GM18519 (cell line): ENCODE measurements at regions not wholly inside any gene's neighbourhood (a gene's known extent, or its start where the extent isn't known, plus 50 kb on each side); places are given as distances from the start of the nearest gene placed in this dataset.
"Not testable (repeated sequence)": the region's sequence is repeated elsewhere in the genome, so short reads cannot be mapped to it uniquely, and the experiment has no call there.

Experiments
- ATAC-seq: cut with Tn5 transposase; IDR thresholded peaks from one replicate; pipeline ENCODE4 v1.9.1; 2021; ENCODE audit warnings: mild to moderate bottlenecking, moderate library complexity; ENCODE audit not compliant: unreplicated experiment, low FRiP score

DNA sequence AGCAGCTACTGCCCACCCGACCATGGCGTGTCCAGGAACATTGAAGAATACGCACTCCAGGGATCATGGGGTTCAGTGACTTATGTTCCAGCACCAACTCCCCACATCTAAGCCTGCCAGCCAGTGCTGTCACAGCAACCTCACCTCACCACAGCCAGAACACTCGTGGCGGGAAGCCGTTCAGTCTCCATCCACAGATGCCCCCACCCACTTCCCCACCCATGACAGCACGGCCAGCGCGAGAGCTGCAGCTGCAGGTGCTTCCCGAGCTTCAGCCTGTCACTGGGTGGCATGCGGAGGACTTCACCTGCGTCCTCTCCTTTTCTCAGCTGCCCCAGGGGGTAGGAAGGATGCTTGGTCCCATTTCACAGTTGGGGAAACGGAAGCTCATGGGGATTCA is 50.3 kb downstream of the RBFOX3 start:
- no peak for ATAC-seq

DNA sequence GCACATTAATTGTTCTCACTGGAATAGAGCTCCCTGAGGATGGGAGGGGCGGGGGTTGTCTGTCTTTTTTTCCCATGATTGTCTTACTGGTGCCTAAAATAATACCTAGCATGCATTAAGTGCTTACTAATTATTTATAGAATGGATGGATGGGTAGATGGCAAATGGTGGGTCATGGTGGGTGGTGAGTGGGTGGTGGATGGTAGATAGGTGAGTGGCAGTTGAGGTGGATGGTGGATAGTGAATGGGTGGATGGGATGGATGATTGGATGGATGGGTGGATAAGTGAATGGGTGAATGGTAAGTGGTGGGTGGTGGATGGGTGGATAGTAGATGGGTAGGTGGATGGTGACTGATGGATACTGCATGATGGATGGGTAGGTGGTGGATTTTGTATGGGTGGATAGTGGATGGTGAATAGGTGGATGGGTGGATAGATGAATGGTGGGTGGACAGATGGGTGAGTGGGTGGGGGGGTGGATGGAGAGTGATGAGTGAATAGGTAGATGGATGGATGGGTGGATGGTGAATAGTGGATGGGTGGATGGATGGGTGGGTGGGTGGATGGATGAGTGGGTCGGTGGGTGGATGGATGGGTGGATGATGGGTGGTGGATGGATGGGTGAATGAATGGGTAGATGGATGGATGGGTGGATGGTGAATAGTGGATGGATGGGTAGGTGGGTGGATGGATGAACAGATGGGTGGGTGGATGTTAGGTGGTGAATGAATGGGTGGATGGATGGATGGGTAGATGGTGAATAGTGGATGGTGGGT is 51.6 kb downstream of the RBFOX3 start:
- no peak for ATAC-seq

DNA sequence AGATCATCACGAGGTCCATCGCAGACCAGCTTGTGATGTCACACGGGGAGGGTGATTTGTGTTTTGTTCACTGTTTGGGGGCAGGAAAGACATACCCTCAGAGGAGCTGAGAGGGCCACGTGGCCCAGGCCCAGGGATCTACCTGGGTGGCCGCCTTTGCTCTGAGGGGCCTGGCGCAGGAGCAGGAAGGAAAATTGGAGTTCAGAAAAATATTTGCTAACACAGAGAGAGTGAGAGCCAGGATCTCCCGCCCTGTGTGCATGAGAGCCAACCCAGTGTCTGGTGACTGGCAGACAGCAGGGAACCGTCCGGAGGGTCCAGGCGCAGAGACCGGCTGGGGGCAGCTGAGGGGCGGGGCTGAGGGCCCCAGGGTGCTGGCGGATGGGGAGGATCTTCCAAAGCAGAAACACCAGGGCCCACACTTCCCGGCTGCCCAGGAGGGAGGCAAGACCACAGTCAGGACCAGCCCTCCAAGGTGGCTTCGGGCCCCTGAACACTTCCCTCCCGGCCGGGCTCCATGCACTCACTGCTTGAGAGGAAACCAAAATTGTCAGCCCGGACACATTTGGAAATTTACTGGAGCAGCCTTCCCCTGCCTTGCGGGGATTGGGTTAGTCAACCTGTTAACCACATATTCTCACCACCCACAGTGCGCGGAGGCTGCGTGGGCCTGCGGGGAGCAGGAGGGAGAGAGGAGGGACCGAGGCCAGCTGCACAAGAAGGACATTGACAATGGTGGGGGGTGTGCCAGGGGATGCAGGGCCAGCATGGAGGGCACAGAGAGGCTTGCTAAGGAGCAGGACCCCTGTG is 52.6 kb downstream of the RBFOX3 start:
- ATAC-seq = no peak

DNA sequence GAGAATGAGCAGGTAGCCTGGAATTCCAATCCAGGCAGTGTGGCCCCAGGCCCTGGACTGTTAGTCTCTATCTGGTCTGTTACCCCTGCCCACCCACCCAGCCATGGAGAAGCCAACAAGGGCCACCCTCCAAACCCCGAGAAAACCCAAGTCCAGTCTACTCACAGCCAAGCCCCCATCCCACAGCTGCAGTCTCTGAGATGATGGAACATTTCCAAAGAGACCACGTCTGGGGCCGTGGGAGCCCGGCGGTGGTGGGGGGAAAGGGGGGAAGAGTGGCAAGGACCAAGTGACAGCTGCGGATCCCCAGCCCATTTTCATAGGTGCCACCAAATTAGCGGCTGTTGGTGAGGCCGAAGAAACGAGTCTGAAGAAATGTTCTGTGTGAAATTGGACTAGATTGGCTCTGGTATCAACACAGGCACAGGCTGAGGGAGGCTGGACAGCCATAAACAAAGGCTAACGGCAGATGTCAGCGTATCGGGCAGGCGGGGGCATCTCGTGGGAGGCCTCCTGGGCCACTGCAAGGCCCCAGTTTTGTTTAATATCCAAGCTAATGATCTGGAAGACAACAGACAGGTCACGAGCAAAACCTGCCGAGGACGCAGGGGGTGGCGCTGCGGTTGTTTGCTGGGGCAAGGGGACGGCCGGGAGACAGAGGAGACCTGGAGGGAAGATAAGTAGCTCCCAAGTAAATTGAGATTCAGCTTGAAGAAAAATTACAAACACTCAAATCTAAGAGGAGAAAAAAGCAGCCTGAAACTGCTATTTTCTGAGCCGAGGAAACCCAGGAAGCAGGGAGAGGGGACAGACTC is 53.4 kb downstream of the RBFOX3 start:
- no peak for ATAC-seq

DNA sequence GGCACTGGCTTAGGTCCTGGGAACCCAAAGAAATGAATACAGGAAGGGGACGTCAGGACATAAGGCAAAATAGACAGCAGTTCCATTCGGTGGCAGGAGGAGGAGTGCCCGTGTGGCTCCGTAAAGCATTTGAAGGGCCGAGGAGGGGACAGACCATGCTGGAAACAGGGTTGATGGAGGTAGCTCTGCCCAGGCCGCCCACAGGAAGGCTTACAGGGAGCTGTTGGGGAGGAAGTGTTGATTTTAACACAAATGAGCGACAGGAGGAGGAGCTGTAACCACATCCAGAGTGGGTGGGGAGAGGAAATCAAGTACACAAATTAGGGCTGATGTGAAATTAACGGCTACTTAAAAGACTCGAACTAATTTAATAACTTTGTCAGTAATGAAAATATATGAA is 54.6 kb downstream of the RBFOX3 start:
- ATAC-seq = no peak

DNA sequence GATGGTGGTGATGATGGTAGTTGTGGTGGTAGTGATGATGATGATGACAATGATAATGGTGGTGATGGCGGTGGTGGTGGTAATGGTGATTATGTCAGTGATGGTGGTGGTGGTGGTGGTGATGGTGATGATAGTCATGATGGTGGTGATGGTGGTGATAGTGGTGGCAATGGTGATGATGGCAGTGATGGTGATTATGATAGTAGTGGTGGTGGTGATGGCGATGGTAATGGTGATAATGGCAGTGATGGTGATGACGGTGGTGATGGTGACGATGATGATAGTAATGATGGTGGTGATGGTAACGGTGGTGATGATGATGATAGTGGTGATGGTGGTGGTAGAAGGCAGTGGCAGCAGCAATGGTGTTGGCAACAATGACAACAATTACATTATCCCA is 55.3 kb downstream of the RBFOX3 start:
- ATAC-seq = no peak

DNA sequence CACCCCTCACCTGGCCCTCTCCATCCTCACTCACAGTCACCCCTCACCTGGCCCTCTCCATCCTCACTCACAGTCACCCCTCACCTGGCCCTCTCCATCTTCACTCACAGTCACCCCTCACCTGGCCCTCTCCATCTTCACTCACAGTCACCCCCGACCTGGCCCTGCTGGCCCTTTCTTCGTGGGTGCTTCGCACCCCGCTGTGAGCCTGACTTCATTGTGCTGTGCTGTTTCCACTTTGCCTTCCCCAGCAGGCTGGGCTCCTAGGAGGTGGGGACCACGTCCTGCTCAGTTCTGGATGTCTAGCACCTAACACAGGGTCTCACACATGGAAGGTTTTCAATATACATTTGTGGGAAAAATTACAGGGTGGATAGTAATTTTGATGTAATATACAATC is 56.5 kb downstream of the RBFOX3 start:
- ATAC-seq = not testable (repeated sequence)

GRCh38 chr17:79552824-79553223 is 58.0 kb downstream of the RBFOX3 start:
- ATAC-seq = no peak

GRCh38 chr17:79552405-79552804 is 58.4 kb downstream of the RBFOX3 start:
- no peak for ATAC-seq

DNA sequence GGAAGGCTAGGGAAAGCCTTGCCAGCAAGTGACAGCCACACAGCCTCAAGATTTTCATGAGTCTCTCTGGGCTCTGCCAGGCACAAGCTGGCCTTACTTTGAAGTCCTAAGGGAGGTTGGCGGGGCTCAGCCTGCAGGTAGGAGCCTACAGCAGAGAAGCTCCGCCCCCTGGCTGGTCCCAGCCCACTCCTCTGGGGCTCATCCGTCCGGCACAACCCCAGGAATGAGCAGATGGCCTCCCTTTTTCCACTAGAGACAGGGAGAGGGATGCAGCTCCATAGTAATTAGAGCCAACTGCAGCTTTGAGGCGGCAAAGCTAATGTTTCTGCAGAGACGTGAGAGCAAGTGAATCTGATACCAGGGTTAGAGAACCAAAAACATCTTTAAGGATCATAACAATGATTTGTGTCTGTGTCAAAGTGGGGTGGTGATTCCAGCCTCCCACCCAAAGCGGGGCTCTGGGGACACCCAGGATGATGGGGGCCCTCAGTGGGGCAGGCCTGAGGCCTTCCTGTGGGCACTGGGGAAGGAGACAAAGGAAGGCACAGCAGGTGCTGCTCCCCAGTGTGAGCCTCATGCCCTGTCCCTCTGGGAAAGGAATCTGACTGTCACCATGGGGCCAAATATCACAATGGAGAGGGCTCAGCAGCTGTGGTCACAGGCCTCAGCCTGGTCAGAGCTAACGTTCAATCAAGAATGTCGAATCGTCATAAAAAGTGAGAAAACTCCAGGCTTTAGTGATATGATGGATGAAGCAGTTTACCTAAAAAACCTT is 61.5 kb downstream of the RBFOX3 start:
- ATAC-seq = no peak

- no peak for ATAC-seq
Observed at GRCh38 chr17:79548116-79548515, 62.7 kb downstream of the RBFOX3 start.

GRCh38 chr17:79547586-79547985 is 63.3 kb downstream of the RBFOX3 start:
- ATAC-seq = no peak

DNA sequence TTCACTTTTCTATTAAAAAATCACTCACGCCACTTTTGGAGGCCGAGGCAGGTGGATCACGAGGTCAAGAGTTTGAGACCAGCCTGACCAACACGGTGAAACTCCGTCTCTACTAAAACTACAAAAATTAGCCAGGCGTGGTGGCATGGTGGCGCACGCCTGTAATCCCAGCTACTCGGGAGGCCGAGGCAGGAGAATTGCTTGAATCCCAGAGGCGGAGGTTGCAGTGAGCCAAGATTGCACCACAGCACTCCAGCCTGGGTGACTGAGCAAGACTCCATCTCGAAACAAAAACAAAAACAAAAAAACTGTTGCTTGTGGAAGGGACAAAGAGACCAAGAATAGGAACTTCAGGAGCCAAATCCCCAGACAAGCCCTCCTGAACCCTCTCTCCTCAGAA is 63.7 kb downstream of the RBFOX3 start:
- ATAC-seq = not testable (repeated sequence)

GRCh38 chr17:79546386-79546785 is 64.5 kb downstream of the RBFOX3 start:
- no peak for ATAC-seq

- ATAC-seq = no peak
Observed at GRCh38 chr17:79545251-79546005, 65.4 kb downstream of the RBFOX3 start.

DNA sequence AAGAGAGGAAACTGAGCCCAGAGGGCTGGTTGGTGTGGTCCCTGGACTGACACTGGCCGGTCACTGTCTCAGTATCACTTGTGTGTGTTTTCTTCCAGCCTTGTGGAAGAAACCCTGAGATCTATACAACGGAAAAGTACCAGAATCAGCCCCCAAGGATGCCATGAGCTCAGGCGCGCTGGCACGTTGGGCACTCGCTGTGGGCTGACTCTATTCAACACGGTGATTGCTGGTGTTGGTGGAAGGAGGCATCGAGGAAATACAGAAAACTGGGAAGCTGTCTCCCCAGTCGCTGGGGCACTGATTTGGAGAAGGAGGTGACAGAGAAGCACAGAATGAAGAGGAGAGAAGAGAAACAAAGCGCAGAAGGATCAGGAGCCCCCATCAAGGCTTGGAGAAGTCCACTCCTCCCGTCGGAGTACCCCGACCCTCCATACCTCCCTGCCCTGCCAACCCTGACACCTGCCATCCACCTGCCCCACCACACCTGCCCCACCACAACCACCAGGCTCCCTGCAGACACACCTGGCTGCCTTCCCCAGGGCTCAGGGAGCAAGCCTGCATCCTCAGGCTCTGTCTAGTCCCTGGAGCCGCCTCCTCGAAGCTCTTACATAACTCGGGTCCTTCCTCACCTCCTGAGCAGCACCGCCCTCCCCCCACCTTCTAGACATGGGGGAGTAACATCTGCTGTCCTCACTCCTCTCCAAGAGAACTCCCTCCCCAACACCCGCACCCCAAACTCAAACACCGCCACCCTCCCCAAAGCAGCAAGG is 66.5 kb downstream of the RBFOX3 start:
- ATAC-seq = no peak

DNA sequence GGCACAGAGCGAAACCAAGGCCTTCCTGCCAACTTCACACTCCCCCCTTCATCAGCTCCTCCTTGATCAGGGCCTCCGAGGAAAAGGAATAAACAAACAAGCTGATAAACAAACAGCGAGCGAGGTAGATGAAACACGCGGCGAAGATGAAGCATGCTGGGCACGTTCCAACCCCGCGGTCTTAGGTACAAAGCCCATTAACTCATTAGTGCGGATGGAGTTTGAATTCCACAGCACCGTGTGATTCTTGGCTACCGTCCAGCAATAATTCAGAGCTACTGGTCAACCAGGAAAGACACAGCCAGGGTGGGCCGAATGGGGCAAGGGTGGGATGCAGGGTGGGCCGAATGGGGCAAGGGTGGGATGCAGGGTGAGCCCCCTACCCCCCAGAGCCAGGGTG is 67.3 kb downstream of the RBFOX3 start:
- ATAC-seq = no peak

- no peak for ATAC-seq
Observed at GRCh38 chr17:79542718-79543117, 68.1 kb downstream of the RBFOX3 start.
